ENCODE measurements at regions not wholly inside any gene's neighbourhood (a gene's known extent, or its start where the extent isn't known, plus 50 kb on each side); places are given as distances from the start of the nearest gene placed in this dataset.

GRCh38 chr22:48855013-48855412 is 972.7 kb downstream of the BRD1 start:
- DNase-seq (ENCODE audit: low spot score), result no peak

GRCh38 chr22:48853627-48854240 is 973.9 kb downstream of the BRD1 start:
- DNase-seq (ENCODE audit: low spot score), result no peak

- DNase-seq (ENCODE audit: low spot score), result no peak
Measured at GRCh38 chr22:48851933-48852549, 975.6 kb downstream of the BRD1 start.

- DNase-seq (ENCODE audit: low spot score), result no peak
Measured at GRCh38 chr22:48850658-48851287, 976.9 kb downstream of the BRD1 start.

- no peak for DNase-seq (ENCODE audit: low spot score)
Measured at GRCh38 chr22:48849963-48850657, 977.6 kb downstream of the BRD1 start.

GRCh38 chr22:48849219-48849912 is 978.3 kb downstream of the BRD1 start:
- DNase-seq (ENCODE audit: low spot score), result no peak

- DNase-seq (ENCODE audit: low spot score), result no peak
Measured at GRCh38 chr22:48846200-48846599, 981.5 kb downstream of the BRD1 start.

- no peak for DNase-seq (ENCODE audit: low spot score)
Measured at GRCh38 chr22:48845356-48845936, 982.2 kb downstream of the BRD1 start.

- DNase-seq (ENCODE audit: low spot score), result no peak
Measured at GRCh38 chr22:48844056-48844675, 983.5 kb downstream of the BRD1 start.

GRCh38 chr22:48843640-48844039 is 984.0 kb downstream of the BRD1 start:
- DNase-seq (ENCODE audit: low spot score), result no peak

- DNase-seq (ENCODE audit: low spot score), result no peak
Measured at GRCh38 chr22:48842976-48843375, 984.7 kb downstream of the BRD1 start.

GRCh38 chr22:48842583-48842945 is 985.1 kb downstream of the BRD1 start:
- DNase-seq (ENCODE audit: low spot score), result no peak

- no peak for DNase-seq (ENCODE audit: low spot score)
Measured at GRCh38 chr22:48841881-48842582, 985.6 kb downstream of the BRD1 start.

GRCh38 chr22:48840112-48840949 is 987.3 kb downstream of the BRD1 start:
- no peak for DNase-seq (ENCODE audit: low spot score)

GRCh38 chr22:48838846-48839730 is 988.6 kb downstream of the BRD1 start:
- DNase-seq (ENCODE audit: low spot score), result no peak

- no peak for DNase-seq (ENCODE audit: low spot score)
Measured at GRCh38 chr22:48838376-48838775, 989.3 kb downstream of the BRD1 start.

GRCh38 chr22:48837341-48837935 is 990.2 kb downstream of the BRD1 start:
- DNase-seq (ENCODE audit: low spot score), result no peak

GRCh38 chr22:48836673-48837340 is 990.9 kb downstream of the BRD1 start:
- no peak for DNase-seq (ENCODE audit: low spot score)
